CD4-positive, alpha-beta memory T cell (primary cell): ENCODE measurements at regions not wholly inside any gene's neighbourhood (a gene's known extent, or its start where the extent isn't known, plus 50 kb on each side); places are given as distances from the start of the nearest gene placed in this dataset.

Experiments
- CTCF ChIA-PET: fragments of 350-600 bp; sonication (Branson Sonifier 250); formaldehyde crosslinking; loops from one replicate; lab custom pipeline; 2021; ENCODE audit warnings: inconsistent platforms; ENCODE audit not compliant: partially characterized antibody; lab: Charles Lee
- POLR2A ChIA-PET: fragments of 350-600 bp; sonication (Branson Sonifier 250); formaldehyde crosslinking; loops from one replicate; lab custom pipeline; 2021; ENCODE audit not compliant: partially characterized antibody; lab: Charles Lee
- DNase-seq, 5 donors: peaks; one replicate each; pipeline versions ENCODE4 v3.0.0 to v3.0.0-alpha.2; 2020 to 2022; ENCODE audit warnings: mixed read lengths in 1 of 5
- H3K27ac ChIP-seq: one replicate; pipeline ENCODE4 v1.7.0; 2013; ENCODE audit warnings: low read depth, low read length
- H3K27me3 ChIP-seq: 2 replicates; pipeline ENCODE4 v1.7.0; 2013; ENCODE audit warnings: mild to moderate bottlenecking, low read length, moderate library complexity; ENCODE audit not compliant: insufficient read depth
- H3K36me3 ChIP-seq: 2 replicates; pipeline ENCODE4 v1.7.0; 2013; ENCODE audit warnings: mild to moderate bottlenecking, low read length, moderate library complexity; ENCODE audit not compliant: insufficient read depth
- H3K4me1 ChIP-seq: 2 replicates; pipeline ENCODE4 v1.7.0; 2013; ENCODE audit warnings: mild to moderate bottlenecking, low read length, moderate library complexity; ENCODE audit not compliant: insufficient read depth
- H3K4me3 ChIP-seq, 2 donors: one replicate each; pipeline ENCODE4 v1.7.0; 2013; ENCODE audit warnings: low read length in 2 of 2, mild to moderate bottlenecking in 1 of 2
- H3K9me3 ChIP-seq, 2 donors: one replicate each; pipeline ENCODE4 v1.7.0; 2013; ENCODE audit warnings: low read length in 2 of 2, control low read depth in 1 of 2; ENCODE audit not compliant: control insufficient read depth in 1 of 2
- H3K27ac Mint-ChIP-seq, 7 donors: one replicate each; pipeline ENCODE4 v1.8.0; 2020 to 2021; ENCODE audit warnings: mixed read lengths in 7 of 7, mild to moderate bottlenecking in 6 of 7, inconsistent platforms in 3 of 7, moderate library complexity in 3 of 7
- H3K27me3 Mint-ChIP-seq, 2 donors: one replicate each; pipeline ENCODE4 v1.8.0; 2020 to 2021; ENCODE audit warnings: mixed read lengths in 2 of 2
- H3K36me3 Mint-ChIP-seq, 2 donors: one replicate each; pipeline ENCODE4 v1.8.0; 2020 to 2021; ENCODE audit warnings: mixed read lengths in 2 of 2, inconsistent platforms in 1 of 2, mild to moderate bottlenecking in 1 of 2
- H3K4me1 Mint-ChIP-seq, 4 donors: one replicate each; pipeline ENCODE4 v1.8.0; 2020 to 2021; ENCODE audit warnings: mixed read lengths in 4 of 4, mild to moderate bottlenecking in 1 of 4
- H3K4me3 Mint-ChIP-seq, 8 donors: one replicate each; pipeline ENCODE4 v1.8.0; 2020 to 2021; ENCODE audit warnings: mixed read lengths in 8 of 8, mild to moderate bottlenecking in 7 of 8, moderate library complexity in 6 of 8, inconsistent platforms in 3 of 8
- H3K9me3 Mint-ChIP-seq, 8 donors: one replicate each; pipeline ENCODE4 v1.8.0; 2020 to 2021; ENCODE audit warnings: mixed read lengths in 8 of 8, mild to moderate bottlenecking in 5 of 8, inconsistent platforms in 3 of 8, moderate library complexity in 1 of 8
- intact Hi-C: fragments of 100-400 bp; cut with micrococcal nuclease; formaldehyde crosslinking; loops from one replicate; pipeline ENCODE4 v1.15.1; 2023

GRCh38 chr10:30187010-30187409 lies 127.6 kb upstream of the JCAD start:
- peaks cover 0 to 1% (median under 1%) of the 10 kb centered on the region in 4 donors for H3K4me1 Mint-ChIP-seq
- Histone ChIP-seq H3K27ac (no peak overlapping the region), H3K4me3 (no peak overlapping the region), H3K9me3 (no peaks in the 10 kb centered on the region), H3K27me3 (no peaks in the 10 kb centered on the region), H3K4me1 (no peaks in the 10 kb centered on the region), H3K36me3 (no peaks in the 10 kb centered on the region)
- POLR2A ChIA-PET, result no interaction called here
- H3K27me3 Mint-ChIP-seq, result peaks cover 0 to 5% of the 10 kb centered on the region in 2 donors
- no peak overlapping the region for H3K4me3 Mint-ChIP-seq
- DNase-seq, result no peak
- CTCF ChIA-PET, result no interaction called here
- no peak overlapping the region for H3K27ac Mint-ChIP-seq
- intact Hi-C loops, result no loop called here
- H3K36me3 Mint-ChIP-seq, result no peaks in the 10 kb centered on the region
- H3K9me3 Mint-ChIP-seq, result no peaks in the 10 kb centered on the region

GRCh38 chr10:30186371-30186875 lies 127.0 kb upstream of the JCAD start:
- H3K27me3 Mint-ChIP-seq, result peaks cover 0 to 5% of the 10 kb centered on the region in 2 donors
- H3K4me1 Mint-ChIP-seq, result peaks cover 0 to 1% (median under 1%) of the 10 kb centered on the region in 4 donors
- no peak overlapping the region for H3K4me3 ChIP-seq
- ChIA-PET POLR2A (no interaction called here), CTCF (no interaction called here)
- H3K36me3 ChIP-seq, result no peaks in the 10 kb centered on the region
- H3K27ac Mint-ChIP-seq, result no peak overlapping the region
- no peaks in the 10 kb centered on the region for H3K27me3 ChIP-seq
- H3K36me3 Mint-ChIP-seq, result no peaks in the 10 kb centered on the region
- H3K4me1 ChIP-seq, result no peaks in the 10 kb centered on the region
- DNase-seq, result no peak
- H3K27ac ChIP-seq, result no peak overlapping the region
- no peaks in the 10 kb centered on the region for H3K9me3 ChIP-seq
- intact Hi-C loops, result no loop called here
- H3K9me3 Mint-ChIP-seq, result no peaks in the 10 kb centered on the region
- no peak overlapping the region for H3K4me3 Mint-ChIP-seq

GRCh38 chr10:30185916-30186315 lies 126.5 kb upstream of the JCAD start:
- Mint-ChIP-seq H3K4me1 (peaks cover 0 to 1% (median under 1%) of the 10 kb centered on the region in 4 donors), H3K36me3 (no peaks in the 10 kb centered on the region), H3K27me3 (peaks cover 0 to 5% of the 10 kb centered on the region in 2 donors), H3K9me3 (no peaks in the 10 kb centered on the region), H3K27ac (no peak overlapping the region), H3K4me3 (no peak overlapping the region)
- no peak for DNase-seq
- Histone ChIP-seq H3K9me3 (no peaks in the 10 kb centered on the region), H3K27me3 (no peaks in the 10 kb centered on the region), H3K27ac (no peak overlapping the region), H3K36me3 (no peaks in the 10 kb centered on the region), H3K4me3 (no peak overlapping the region), H3K4me1 (no peaks in the 10 kb centered on the region)
- intact Hi-C loops, result no loop called here
- ChIA-PET CTCF (no interaction called here), POLR2A (no interaction called here)

- intact Hi-C loops, result no loop called here
- Mint-ChIP-seq H3K27ac (no peak overlapping the region), H3K4me3 (no peak overlapping the region), H3K9me3 (no peaks in the 10 kb centered on the region), H3K27me3 (peaks cover 0 to 5% of the 10 kb centered on the region in 2 donors), H3K36me3 (no peaks in the 10 kb centered on the region), H3K4me1 (peaks cover 0 to 1% (median under 1%) of the 10 kb centered on the region in 4 donors)
- no peaks in the 10 kb centered on the region for H3K4me1 ChIP-seq
- DNase-seq, result no peak
- no peaks in the 10 kb centered on the region for H3K9me3 ChIP-seq
- CTCF ChIA-PET, result no interaction called here
- POLR2A ChIA-PET, result no interaction called here
- no peak overlapping the region for H3K27ac ChIP-seq
- no peaks in the 10 kb centered on the region for H3K36me3 ChIP-seq
- no peak overlapping the region for H3K4me3 ChIP-seq
- no peaks in the 10 kb centered on the region for H3K27me3 ChIP-seq
Observed at GRCh38 chr10:30185341-30185740, 126.0 kb upstream of the JCAD start.

- no peaks in the 10 kb centered on the region for H3K9me3 Mint-ChIP-seq
- Histone ChIP-seq H3K4me3 (no peak overlapping the region), H3K9me3 (no peaks in the 10 kb centered on the region), H3K4me1 (no peaks in the 10 kb centered on the region), H3K27ac (no peak overlapping the region), H3K36me3 (no peaks in the 10 kb centered on the region), H3K27me3 (no peaks in the 10 kb centered on the region)
- CTCF ChIA-PET, result no interaction called here
- no peak overlapping the region for H3K4me3 Mint-ChIP-seq
- H3K4me1 Mint-ChIP-seq, result peaks cover 0 to 1% (median under 1%) of the 10 kb centered on the region in 4 donors
- intact Hi-C loops, result no loop called here
- H3K27me3 Mint-ChIP-seq, result peaks cover 0 to 5% of the 10 kb centered on the region in 2 donors
- POLR2A ChIA-PET, result no interaction called here
- H3K36me3 Mint-ChIP-seq, result no peaks in the 10 kb centered on the region
- H3K27ac Mint-ChIP-seq, result no peak overlapping the region
- DNase-seq, result no peak
Observed at GRCh38 chr10:30184397-30185033, 125.1 kb upstream of the JCAD start.

- Mint-ChIP-seq H3K4me1 (peaks cover 0 to 1% (median under 1%) of the 10 kb centered on the region in 4 donors), H3K27me3 (peaks cover 2 to 8% of the 10 kb centered on the region in 2 donors), H3K27ac (no peak overlapping the region), H3K9me3 (no peaks in the 10 kb centered on the region), H3K4me3 (no peak overlapping the region), H3K36me3 (no peaks in the 10 kb centered on the region)
- no peak for DNase-seq
- Histone ChIP-seq H3K4me3 (no peak overlapping the region), H3K36me3 (no peaks in the 10 kb centered on the region), H3K27ac (no peak overlapping the region), H3K27me3 (no peaks in the 10 kb centered on the region), H3K9me3 (no peaks in the 10 kb centered on the region), H3K4me1 (no peaks in the 10 kb centered on the region)
- ChIA-PET CTCF (no interaction called here), POLR2A (no interaction called here)
- intact Hi-C loops, result no loop called here
Observed at GRCh38 chr10:30183055-30183402, 123.6 kb upstream of the JCAD start.

- H3K4me3 ChIP-seq, result no peak overlapping the region
- no peak overlapping the region for H3K27ac ChIP-seq
- no peaks in the 10 kb centered on the region for H3K9me3 ChIP-seq
- Mint-ChIP-seq H3K4me1 (peaks cover 0 to 1% (median under 1%) of the 10 kb centered on the region in 4 donors), H3K4me3 (no peak overlapping the region), H3K27me3 (peaks cover 2 to 11% of the 10 kb centered on the region in 2 donors), H3K36me3 (no peaks in the 10 kb centered on the region), H3K27ac (no peak overlapping the region), H3K9me3 (no peaks in the 10 kb centered on the region)
- DNase-seq, result no peak
- no peaks in the 10 kb centered on the region for H3K27me3 ChIP-seq
- intact Hi-C loops, result no loop called here
- H3K4me1 ChIP-seq, result no peaks in the 10 kb centered on the region
- H3K36me3 ChIP-seq, result no peaks in the 10 kb centered on the region
- POLR2A ChIA-PET, result no interaction called here
- CTCF ChIA-PET, result no interaction called here
Observed at GRCh38 chr10:30182191-30183054, 123.0 kb upstream of the JCAD start.
